K562 (cell line): ENCODE measurements at regions not wholly inside any gene's neighbourhood (a gene's known extent, or its start where the extent isn't known, plus 50 kb on each side); places are given as distances from the start of the nearest gene placed in this dataset.
"Not testable (repeated sequence)": the region's sequence is repeated elsewhere in the genome, so short reads cannot be mapped to it uniquely, and the experiment has no call there.

Experiments used
- ATAC-seq: fragments of 200-7000 bp; cut with Tn5 transposase; 3 replicates; pipeline ENCODE4 v1.9.1; 2020; ENCODE audit warnings: moderate library complexity
- BruUV-seq: library from RNA; stranded (reverse); fragments of 400-500 nt; replicated peaks from 2 replicates; lab custom pipeline; 2021; lab: Mats Ljungman, UMichigan
- CTCF ChIA-PET: fragments of 300-600 bp; formaldehyde crosslinking; extraction: SDS; loops from one replicate; lab custom pipeline; 2021; ENCODE audit warnings: low intra/inter-chr PET ratio; lab: Yijun Ruan, JAX
- POLR2A ChIA-PET: fragments of 300-600, 350-650 bp; sonication (Branson Sonifier 250); formaldehyde crosslinking; extraction: SDS; loops from one replicate; lab custom pipeline; 2021; ENCODE audit warnings: antibody characterized with exemption, inconsistent platforms; lab: Yijun Ruan, JAX
- DNase-seq, 4 experiments: peaks; one replicate each; pipeline versions ENCODE4 v3.0.0 to v3.0.0-alpha.2; 2011 to 2018; ENCODE audit warnings: low spot score in 3 of 4, mixed read lengths in 3 of 4; ENCODE audit errors: extremely low read depth in 1 of 4
- FAIRE-seq: peaks from 2 replicates; lab custom pipeline; 2011; peaks lifted over from hg19 to GRCh38; lab: Jason Lieb, UNC
- H2AFZ ChIP-seq: 2 replicates; pipeline ENCODE4 v1.6.0; 2011; ENCODE audit warnings: low read depth, low read length, control low read depth, inconsistent platforms
- H3K27ac ChIP-seq: fragments of 200-600 bp; 3 replicates; pipeline ENCODE4 v1.8.0; 2011; ENCODE audit warnings: low read depth, mild to moderate bottlenecking, control low read depth, inconsistent platforms, low read length, moderate library complexity, mixed read lengths; ENCODE audit errors: extremely low read depth
- H3K27me3 ChIP-seq, 2 experiments: fragments of 300-600 bp in 1 of 2; 2 replicates in 1 of 2; 3 replicates in 1 of 2; pipeline versions ENCODE4 v1.6.0 to v1.8.0; 2011; ENCODE audit warnings: inconsistent platforms in 2 of 2, low read length in 2 of 2, mild to moderate bottlenecking in 1 of 2, mixed read lengths in 1 of 2, moderate library complexity in 1 of 2; ENCODE audit not compliant: control insufficient read depth in 2 of 2, insufficient read depth in 2 of 2
- H3K36me3 ChIP-seq: fragments of 300-600 bp; 3 replicates; pipeline ENCODE4 v1.8.0; 2011; ENCODE audit warnings: mild to moderate bottlenecking, low read length, inconsistent platforms; ENCODE audit not compliant: control insufficient read depth, insufficient read depth
- H3K4me1 ChIP-seq, 2 experiments: fragments of 200-600 bp in 1 of 2; replicated peaks in 1 of 2; 2 replicates in 1 of 2; 3 replicates in 1 of 2; pipeline versions ENCODE4 v1.5.1 to v1.8.0; 2011; ENCODE audit warnings: inconsistent platforms in 2 of 2, low read length in 2 of 2, mild to moderate bottlenecking in 1 of 2, mixed read lengths in 1 of 2, moderate library complexity in 1 of 2; ENCODE audit not compliant: control insufficient read depth in 2 of 2, insufficient read depth in 2 of 2
- H3K4me2 ChIP-seq: 2 replicates; pipeline ENCODE4 v1.6.1; 2011; ENCODE audit warnings: low read length, control low read depth, inconsistent platforms, mixed read lengths; ENCODE audit not compliant: insufficient read depth
- H3K4me3 ChIP-seq: fragments of 200-600 bp; sonication (generic), shearing (Covaris generic); 2 replicates; pipeline ENCODE4 v1.5.1; 2016; ENCODE audit warnings: control low read depth, inconsistent platforms
- H3K79me2 ChIP-seq: fragments of 200-600 bp; 3 replicates; pipeline ENCODE4 v1.8.0; 2011; ENCODE audit warnings: low read length, inconsistent platforms; ENCODE audit not compliant: control insufficient read depth, insufficient read depth
- H3K9ac ChIP-seq, 2 experiments: 2 replicates each; pipeline versions ENCODE4 v1.6.0 to v1.6.1; 2011; ENCODE audit warnings: low read depth in 2 of 2, low read length in 2 of 2, control low read depth in 1 of 2, inconsistent platforms in 1 of 2, mild to moderate bottlenecking in 1 of 2, mixed read lengths in 1 of 2; ENCODE audit not compliant: insufficient read depth in 1 of 2
- H3K9me1 ChIP-seq: one replicate; pipeline ENCODE4 v1.6.0; 2011; ENCODE audit warnings: inconsistent platforms, mild to moderate bottlenecking, low read length, moderate library complexity; ENCODE audit not compliant: control insufficient read depth, insufficient read depth
- H3K9me3 ChIP-seq: replicated peaks from 2 replicates; pipeline ENCODE4 v1.5.1; 2011; ENCODE audit warnings: low read depth, low read length, inconsistent platforms; ENCODE audit not compliant: control insufficient read depth, insufficient read depth
- H4K20me1 ChIP-seq: replicated peaks from 2 replicates; pipeline ENCODE4 v1.6.1; 2011; ENCODE audit warnings: low read length, inconsistent platforms, mixed read lengths; ENCODE audit not compliant: control insufficient read depth, insufficient read depth
- SRSF3 ChIP-seq: fragments of 200-400 bp; formaldehyde crosslinking; IDR thresholded peaks from 2 replicates; pipeline ENCODE4 v1.6.1; 2016; ENCODE audit warnings: mild to moderate bottlenecking, low read length, moderate library complexity; ENCODE audit not compliant: insufficient read depth
- ZC3H11A ChIP-seq: IDR thresholded peaks from 2 replicates; pipeline ENCODE4 v1.6.1; 2012; ENCODE audit warnings: low read depth, low read length, improper control_type of control experiment
- WGBS: fragments of 100-300 bp; shearing (Covaris generic); methylation state at CpG from one replicate; pipeline ENCODE4 v1.1.6; 2016; ENCODE audit warnings: low coverage, mixed read lengths; ENCODE audit not compliant: insufficient coverage; ENCODE audit errors: missing lambda C conversion rate; 5-methylcytosine and 5-hydroxymethylcytosine counted together
- in situ Hi-C: fragments of 300-500 bp; cut with MboI; formaldehyde crosslinking; loops from 4 replicates; pipeline ENCODE4 v1.15.0; 2018; ENCODE audit warnings: inconsistent platforms, mixed read lengths
- intact Hi-C: fragments of 100-400 bp; cut with micrococcal nuclease; formaldehyde crosslinking; loops from 2 replicates; pipeline ENCODE4 v1.14.2; 2022

DNA sequence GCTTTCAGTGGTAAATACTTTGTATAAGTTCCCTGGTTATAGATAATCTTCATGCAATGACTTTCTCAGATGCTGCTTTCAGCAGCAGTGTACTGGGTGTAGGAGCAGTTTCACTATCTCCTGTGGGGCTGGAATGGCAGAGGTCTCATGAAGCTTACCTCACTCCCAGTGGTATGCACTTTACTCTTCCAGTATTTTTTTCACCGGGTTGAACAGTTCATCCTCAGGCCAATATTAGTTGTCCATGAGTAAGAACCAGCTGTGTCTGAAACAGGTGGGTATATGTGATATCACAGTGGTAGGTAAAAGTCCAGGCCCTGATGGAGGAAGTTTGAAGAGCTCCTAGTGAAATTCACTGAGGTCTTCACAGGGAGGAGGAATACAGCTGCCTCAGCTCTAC lies 351.5 kb upstream of the EMCN start:
- Histone ChIP-seq H3K27ac (no peak overlapping the region), H3K4me2 (no peak overlapping the region), H3K4me1 (no peaks in the 10 kb centered on the region), H3K9me3 (no peaks in the 10 kb centered on the region), H3K27me3 (no peaks in the 10 kb centered on the region), H3K4me3 (no peak overlapping the region), H3K9ac (no peak overlapping the region), H3K36me3 (no peaks in the 10 kb centered on the region), H3K79me2 (no peaks in the 10 kb centered on the region), H2AFZ (no peak overlapping the region), H4K20me1 (no peaks in the 10 kb centered on the region), H3K9me1 (no peaks in the 10 kb centered on the region)
- ChIA-PET CTCF (no interaction called here), POLR2A (no interaction called here)
- ATAC-seq (no peak), FAIRE-seq (no peak), DNase-seq (no peak)
- in situ Hi-C loops (no loop called here), intact Hi-C loops (no loop called here)
- 0% methylated on average over 1 of the region's 1 CpG for WGBS
- BruUV-seq, result no TSS peak
- TF ChIP-seq SRSF3 (no peak), ZC3H11A (no peak)

DNA sequence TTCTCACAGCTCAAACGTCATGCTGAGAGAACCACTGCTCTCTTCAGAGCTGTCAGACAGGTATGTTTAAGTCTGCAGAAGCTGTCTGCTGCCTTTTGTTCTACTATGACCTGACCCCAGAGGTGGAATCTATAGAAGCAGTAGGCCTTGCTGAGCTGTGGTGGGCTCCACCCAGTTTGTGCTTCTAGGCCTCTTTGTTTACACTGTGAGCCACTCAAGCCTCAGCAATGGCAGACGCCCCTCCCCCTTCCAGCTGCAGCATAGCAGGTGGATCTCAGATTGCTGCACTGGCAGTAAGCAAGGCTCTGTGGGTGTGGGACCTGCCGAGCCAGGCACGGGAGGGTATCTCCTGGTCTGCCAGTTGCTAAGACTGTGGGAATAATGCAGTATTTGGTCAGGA lies 350.5 kb upstream of the EMCN start:
- H3K4me2 ChIP-seq, H3K4me1 ChIP-seq, H3K9ac ChIP-seq, H3K27me3 ChIP-seq, CTCF ChIA-PET, BruUV-seq, DNase-seq, H3K9me1 ChIP-seq, H2AFZ ChIP-seq, intact Hi-C loops, POLR2A ChIA-PET, H3K27ac ChIP-seq, in situ Hi-C loops, H3K9me3 ChIP-seq, H3K4me3 ChIP-seq, ATAC-seq, H4K20me1 ChIP-seq, H3K79me2 ChIP-seq, FAIRE-seq, H3K36me3 ChIP-seq: not testable (repeated sequence)
- WGBS, result 0% methylated on average over 4 of the region's 4 CpGs
